SK-N-SH treated with all-trans-retinoic acid at 6 μM for 48 hours (cell line): ENCODE measurements at regions not wholly inside any gene's neighbourhood (a gene's known extent, or its start where the extent isn't known, plus 50 kb on each side); places are given as distances from the start of the nearest gene placed in this dataset.

Source experiments
- CSDC2 ChIP-seq: fragments of 250-450 bp; sonication (Bioruptor Pico); IDR thresholded peaks from 2 replicates; pipeline ENCODE4 v1.5.0; 2020; ENCODE audit warnings: mild to moderate bottlenecking, moderate library complexity
- ESRRG ChIP-seq: fragments of 250-450 bp; sonication (Bioruptor Pico); IDR thresholded peaks from 2 replicates; pipeline ENCODE4 v1.6.1; 2021; ENCODE audit warnings: mild to moderate bottlenecking
- PPARA ChIP-seq: fragments of 250-450 bp; sonication (Bioruptor Pico); IDR thresholded peaks from 2 replicates; pipeline ENCODE4 v1.5.0; 2020; ENCODE audit warnings: mild to moderate bottlenecking, borderline replicate concordance
- RARB ChIP-seq: fragments of 250-450 bp; sonication (Bioruptor Pico); IDR thresholded peaks from 2 replicates; pipeline ENCODE4 v1.8.0; 2021; ENCODE audit warnings: mild to moderate bottlenecking, moderate library complexity
- ZFP3 ChIP-seq: fragments of 250-450 bp; sonication (Bioruptor Pico); IDR thresholded peaks from 2 replicates; pipeline ENCODE4 v1.5.0; 2020; ENCODE audit warnings: mild to moderate bottlenecking, moderate library complexity
- ZFP30 ChIP-seq: fragments of 450-650 bp; formaldehyde crosslinking; IDR thresholded peaks from 2 replicates; pipeline ENCODE4 v1.5.0; 2022; ENCODE audit warnings: mild to moderate bottlenecking, moderate library complexity
- TF ChIP-seq, protein P1 (sequence below): fragments of 250-450 bp; sonication (Bioruptor Pico); IDR thresholded peaks from 2 replicates; pipeline ENCODE4 v1.5.0; 2020; ENCODE audit warnings: mild to moderate bottlenecking, moderate library complexity
- TF ChIP-seq, protein P2 (sequence below): fragments of 250-450 bp; sonication (Bioruptor Pico); IDR thresholded peaks from 2 replicates; pipeline ENCODE4 v1.8.0; 2020; ENCODE audit warnings: mild to moderate bottlenecking, moderate library complexity, borderline replicate concordance
- TF ChIP-seq, protein P3 (sequence below): fragments of 250-450 bp; sonication (Bioruptor Pico); IDR thresholded peaks from 2 replicates; pipeline ENCODE4 v1.5.1; 2020; ENCODE audit warnings: low read depth, mild to moderate bottlenecking, moderate library complexity

DNA sequence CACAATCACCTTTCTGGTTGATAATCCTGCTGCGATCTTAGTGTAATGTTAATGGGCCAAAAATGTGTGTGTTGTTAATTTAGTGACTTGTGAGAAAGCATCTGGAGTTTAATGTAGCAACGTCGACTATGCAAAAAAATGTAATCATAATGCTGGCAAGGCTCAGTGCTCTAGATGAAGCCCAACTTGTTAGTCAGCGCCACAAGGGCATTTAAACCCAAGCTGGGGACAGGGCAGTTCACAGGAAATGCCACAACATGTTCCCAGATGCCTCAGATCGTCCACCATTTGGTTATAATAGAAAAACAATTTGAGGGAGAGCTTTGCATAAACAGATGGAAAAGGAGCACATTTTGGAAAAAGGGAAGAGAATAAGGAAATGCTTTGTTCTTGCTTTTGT is 585.4 kb upstream of the PLXNA2 start:
- TF ChIP-seq, protein P1, sequence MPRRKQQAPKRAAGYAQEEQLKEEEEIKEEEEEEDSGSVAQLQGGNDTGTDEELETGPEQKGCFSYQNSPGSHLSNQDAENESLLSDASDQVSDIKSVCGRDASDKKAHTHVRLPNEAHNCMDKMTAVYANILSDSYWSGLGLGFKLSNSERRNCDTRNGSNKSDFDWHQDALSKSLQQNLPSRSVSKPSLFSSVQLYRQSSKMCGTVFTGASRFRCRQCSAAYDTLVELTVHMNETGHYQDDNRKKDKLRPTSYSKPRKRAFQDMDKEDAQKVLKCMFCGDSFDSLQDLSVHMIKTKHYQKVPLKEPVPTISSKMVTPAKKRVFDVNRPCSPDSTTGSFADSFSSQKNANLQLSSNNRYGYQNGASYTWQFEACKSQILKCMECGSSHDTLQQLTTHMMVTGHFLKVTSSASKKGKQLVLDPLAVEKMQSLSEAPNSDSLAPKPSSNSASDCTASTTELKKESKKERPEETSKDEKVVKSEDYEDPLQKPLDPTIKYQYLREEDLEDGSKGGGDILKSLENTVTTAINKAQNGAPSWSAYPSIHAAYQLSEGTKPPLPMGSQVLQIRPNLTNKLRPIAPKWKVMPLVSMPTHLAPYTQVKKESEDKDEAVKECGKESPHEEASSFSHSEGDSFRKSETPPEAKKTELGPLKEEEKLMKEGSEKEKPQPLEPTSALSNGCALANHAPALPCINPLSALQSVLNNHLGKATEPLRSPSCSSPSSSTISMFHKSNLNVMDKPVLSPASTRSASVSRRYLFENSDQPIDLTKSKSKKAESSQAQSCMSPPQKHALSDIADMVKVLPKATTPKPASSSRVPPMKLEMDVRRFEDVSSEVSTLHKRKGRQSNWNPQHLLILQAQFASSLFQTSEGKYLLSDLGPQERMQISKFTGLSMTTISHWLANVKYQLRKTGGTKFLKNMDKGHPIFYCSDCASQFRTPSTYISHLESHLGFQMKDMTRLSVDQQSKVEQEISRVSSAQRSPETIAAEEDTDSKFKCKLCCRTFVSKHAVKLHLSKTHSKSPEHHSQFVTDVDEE (CRISPR knock-in tag) = no peak
- no peak for TF ChIP-seq ZFP3 (CRISPR knock-in tag)
- TF ChIP-seq RARB (CRISPR knock-in tag) = no peak
- TF ChIP-seq, protein P2, sequence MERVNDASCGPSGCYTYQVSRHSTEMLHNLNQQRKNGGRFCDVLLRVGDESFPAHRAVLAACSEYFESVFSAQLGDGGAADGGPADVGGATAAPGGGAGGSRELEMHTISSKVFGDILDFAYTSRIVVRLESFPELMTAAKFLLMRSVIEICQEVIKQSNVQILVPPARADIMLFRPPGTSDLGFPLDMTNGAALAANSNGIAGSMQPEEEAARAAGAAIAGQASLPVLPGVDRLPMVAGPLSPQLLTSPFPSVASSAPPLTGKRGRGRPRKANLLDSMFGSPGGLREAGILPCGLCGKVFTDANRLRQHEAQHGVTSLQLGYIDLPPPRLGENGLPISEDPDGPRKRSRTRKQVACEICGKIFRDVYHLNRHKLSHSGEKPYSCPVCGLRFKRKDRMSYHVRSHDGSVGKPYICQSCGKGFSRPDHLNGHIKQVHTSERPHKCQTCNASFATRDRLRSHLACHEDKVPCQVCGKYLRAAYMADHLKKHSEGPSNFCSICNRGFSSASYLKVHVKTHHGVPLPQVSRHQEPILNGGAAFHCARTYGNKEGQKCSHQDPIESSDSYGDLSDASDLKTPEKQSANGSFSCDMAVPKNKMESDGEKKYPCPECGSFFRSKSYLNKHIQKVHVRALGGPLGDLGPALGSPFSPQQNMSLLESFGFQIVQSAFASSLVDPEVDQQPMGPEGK = no peak
- no peak for TF ChIP-seq ESRRG (CRISPR knock-in tag)
- TF ChIP-seq, protein P3, sequence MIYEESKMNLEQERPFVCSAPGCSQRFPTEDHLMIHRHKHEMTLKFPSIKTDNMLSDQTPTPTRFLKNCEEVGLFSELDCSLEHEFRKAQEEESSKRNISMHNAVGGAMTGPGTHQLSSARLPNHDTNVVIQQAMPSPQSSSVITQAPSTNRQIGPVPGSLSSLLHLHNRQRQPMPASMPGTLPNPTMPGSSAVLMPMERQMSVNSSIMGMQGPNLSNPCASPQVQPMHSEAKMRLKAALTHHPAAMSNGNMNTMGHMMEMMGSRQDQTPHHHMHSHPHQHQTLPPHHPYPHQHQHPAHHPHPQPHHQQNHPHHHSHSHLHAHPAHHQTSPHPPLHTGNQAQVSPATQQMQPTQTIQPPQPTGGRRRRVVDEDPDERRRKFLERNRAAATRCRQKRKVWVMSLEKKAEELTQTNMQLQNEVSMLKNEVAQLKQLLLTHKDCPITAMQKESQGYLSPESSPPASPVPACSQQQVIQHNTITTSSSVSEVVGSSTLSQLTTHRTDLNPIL = no peak
- TF ChIP-seq CSDC2 = no peak
- no peak for TF ChIP-seq ZFP30 (CRISPR knock-in tag)
- no peak for TF ChIP-seq PPARA
